ENCODE measurements at regions not wholly inside any gene's neighbourhood (a gene's known extent, or its start where the extent isn't known, plus 50 kb on each side); places are given as distances from the start of the nearest gene placed in this dataset.
A peak's percentile ranks its signal among the peaks of the same experiment; 100 is the strongest.
"Not testable (repeated sequence)": the region's sequence is repeated elsewhere in the genome, so short reads cannot be mapped to it uniquely, and the experiment has no call there.

DNA sequence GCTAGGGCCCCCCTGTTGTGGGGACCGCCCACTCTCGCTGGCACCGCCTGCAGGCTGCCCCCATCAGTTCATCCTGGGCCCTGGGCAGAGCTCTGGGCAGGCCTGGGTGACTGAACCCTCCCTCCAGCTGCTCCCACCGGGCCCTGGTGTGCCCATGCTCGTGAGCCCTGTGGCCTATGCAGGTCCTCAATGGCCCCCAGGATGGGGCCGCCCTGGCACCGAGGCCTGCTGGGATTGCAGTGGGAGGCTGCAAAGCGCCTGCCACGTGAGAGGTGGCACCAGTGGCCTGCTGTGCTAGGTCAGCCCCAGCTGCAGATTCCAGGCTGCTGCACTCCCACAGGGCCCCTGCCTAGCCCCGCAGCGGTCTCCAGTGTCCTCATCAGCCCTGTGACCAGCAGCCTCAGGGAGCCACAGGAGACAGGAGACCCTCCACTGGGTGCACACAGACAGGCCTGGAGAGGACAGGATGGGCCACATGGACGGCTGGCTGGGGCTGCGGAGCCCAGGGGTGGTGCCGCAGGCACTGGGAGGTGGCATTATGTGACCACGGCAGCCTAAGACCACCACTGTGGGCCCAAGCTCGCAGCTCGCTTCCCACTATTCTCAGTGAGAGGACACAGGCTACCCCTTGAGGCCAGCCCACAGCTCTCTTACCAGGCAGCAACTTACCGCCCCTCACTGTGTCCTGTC is 199.4 kb downstream of the BCR start:
- not testable (repeated sequence) for H3K27me3 Mint-ChIP-seq (ENCODE audit: low read depth); H3K9me3 Mint-ChIP-seq; H3K4me1 Mint-ChIP-seq (ENCODE audit: low read depth); H3K4me3 Mint-ChIP-seq; H3K36me3 Mint-ChIP-seq (ENCODE audit: low read depth); H3K27ac Mint-ChIP-seq; DNase-seq (ENCODE audit: low spot score)

GRCh38 chr22:23377767-23378166 is 197.5 kb downstream of the BCR start:
- H3K27me3 Mint-ChIP-seq (ENCODE audit: low read depth), result peaks cover 2% of the 10 kb centered on the region
- H3K4me3 Mint-ChIP-seq, result no peak overlapping the region
- H3K4me1 Mint-ChIP-seq (ENCODE audit: low read depth), result no peaks in the 10 kb centered on the region
- DNase-seq (ENCODE audit: low spot score), result no peak
- H3K9me3 Mint-ChIP-seq, result no peaks in the 10 kb centered on the region
- H3K27ac Mint-ChIP-seq, result no peak overlapping the region
- H3K36me3 Mint-ChIP-seq (ENCODE audit: low read depth), result no peaks in the 10 kb centered on the region

DNA sequence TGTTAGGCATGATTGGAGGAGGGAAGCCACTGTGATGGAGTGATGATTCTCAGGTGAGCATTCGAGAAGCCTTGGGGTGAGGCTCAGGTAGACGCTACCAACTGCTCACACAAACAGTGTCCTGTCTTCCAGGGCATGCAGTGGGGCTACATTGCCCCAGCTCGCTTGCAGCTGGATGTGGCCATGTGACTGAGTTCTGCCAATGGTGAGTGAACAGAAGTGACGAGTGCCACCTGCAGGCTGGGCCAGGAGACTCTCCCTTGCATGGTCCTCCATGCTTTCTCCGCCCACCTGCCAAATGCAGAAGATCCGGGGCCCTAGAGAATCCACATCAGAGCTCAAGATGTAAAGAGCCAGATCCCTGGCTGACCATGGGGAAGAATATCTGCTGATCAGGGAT is 195.9 kb downstream of the BCR start:
- no peaks in the 10 kb centered on the region for H3K36me3 Mint-ChIP-seq (ENCODE audit: low read depth)
- H3K9me3 Mint-ChIP-seq, result no peaks in the 10 kb centered on the region
- no peaks in the 10 kb centered on the region for H3K4me1 Mint-ChIP-seq (ENCODE audit: low read depth)
- no peak overlapping the region for H3K27ac Mint-ChIP-seq
- no peak overlapping the region for H3K4me3 Mint-ChIP-seq
- DNase-seq (ENCODE audit: low spot score), result peak; percentile 23
- peaks cover 2% of the 10 kb centered on the region for H3K27me3 Mint-ChIP-seq (ENCODE audit: low read depth)

GRCh38 chr22:23375031-23375827 is 194.9 kb downstream of the BCR start:
- no peaks in the 10 kb centered on the region for H3K36me3 Mint-ChIP-seq (ENCODE audit: low read depth)

GRCh38 chr22:23373601-23374000 is 193.3 kb downstream of the BCR start:
- Mint-ChIP-seq H3K27me3 (ENCODE audit: low read depth) (peaks cover 15% of the 10 kb centered on the region), H3K4me1 (ENCODE audit: low read depth) (no peaks in the 10 kb centered on the region), H3K27ac (no peak overlapping the region), H3K36me3 (ENCODE audit: low read depth) (no peaks in the 10 kb centered on the region), H3K4me3 (no peak overlapping the region), H3K9me3 (no peaks in the 10 kb centered on the region)
- no peak for DNase-seq (ENCODE audit: low spot score)

More at GRCh38 chr22:23375031-23375827, 194.9 kb downstream of the BCR start:
- H3K9me3 Mint-ChIP-seq, result no peaks in the 10 kb centered on the region
- no peak overlapping the region for H3K27ac Mint-ChIP-seq
- no peaks in the 10 kb centered on the region for H3K4me1 Mint-ChIP-seq (ENCODE audit: low read depth)
- DNase-seq (ENCODE audit: low spot score), result no peak
- H3K4me3 Mint-ChIP-seq, result no peak overlapping the region
- H3K27me3 Mint-ChIP-seq (ENCODE audit: low read depth), result peaks cover 2% of the 10 kb centered on the region

GRCh38 chr22:23370251-23370650 is 189.9 kb downstream of the BCR start:
- no peak for DNase-seq (ENCODE audit: low spot score)
- peaks cover 35% of the 10 kb centered on the region for H3K27me3 Mint-ChIP-seq (ENCODE audit: low read depth)
- no peaks in the 10 kb centered on the region for H3K9me3 Mint-ChIP-seq
- no peaks in the 10 kb centered on the region for H3K4me1 Mint-ChIP-seq (ENCODE audit: low read depth)
- no peak overlapping the region for H3K27ac Mint-ChIP-seq
- H3K4me3 Mint-ChIP-seq, result no peak overlapping the region
- no peaks in the 10 kb centered on the region for H3K36me3 Mint-ChIP-seq (ENCODE audit: low read depth)

- Mint-ChIP-seq H3K9me3 (no peaks in the 10 kb centered on the region), H3K4me1 (ENCODE audit: low read depth) (no peaks in the 10 kb centered on the region), H3K4me3 (no peak overlapping the region), H3K27ac (no peak overlapping the region), H3K27me3 (ENCODE audit: low read depth) (peaks cover 37% of the 10 kb centered on the region), H3K36me3 (ENCODE audit: low read depth) (no peaks in the 10 kb centered on the region)
- DNase-seq (ENCODE audit: low spot score), result no peak
Measured at GRCh38 chr22:23369054-23369685, 188.9 kb downstream of the BCR start.
